ENCODE measurements at regions not wholly inside any gene's neighbourhood (a gene's known extent, or its start where the extent isn't known, plus 50 kb on each side); places are given as distances from the start of the nearest gene placed in this dataset.

GRCh38 chr10:53476650-53477312 is 704.2 kb upstream of the MBL2 start:
- no peak overlapping the region for H3K4me3 ChIP-seq (ENCODE audit: low read depth, low read length)
- TF ChIP-seq CTCF (IDR thresholded peaks at IDR 0.05; ENCODE audit: insufficient read depth, low read depth, low read length): no peak
- DNase-seq (ENCODE audit: low read depth): no peak

GRCh38 chr10:53469383-53469782 is 696.8 kb upstream of the MBL2 start:
- no peak for TF ChIP-seq CTCF (IDR thresholded peaks at IDR 0.05; ENCODE audit: insufficient read depth, low read depth, low read length)
- H3K4me3 ChIP-seq (ENCODE audit: low read depth, low read length): no peak overlapping the region
- no peak for DNase-seq (ENCODE audit: low read depth)

GRCh38 chr10:53463539-53463938 is 691.0 kb upstream of the MBL2 start:
- no peak overlapping the region for H3K4me3 ChIP-seq (ENCODE audit: low read depth, low read length)
- TF ChIP-seq CTCF (IDR thresholded peaks at IDR 0.05; ENCODE audit: insufficient read depth, low read depth, low read length): no peak

GRCh38 chr10:53458007-53458406 is 685.4 kb upstream of the MBL2 start:
- DNase-seq (ENCODE audit: low read depth): no peak
- H3K4me3 ChIP-seq (ENCODE audit: low read depth, low read length): no peak overlapping the region
- TF ChIP-seq CTCF (IDR thresholded peaks at IDR 0.05; ENCODE audit: insufficient read depth, low read depth, low read length): no peak

More at GRCh38 chr10:53463539-53463938, 691.0 kb upstream of the MBL2 start:
- DNase-seq (ENCODE audit: low read depth): no peak

- DNase-seq (ENCODE audit: low read depth): no peak
- no peak for TF ChIP-seq CTCF (IDR thresholded peaks at IDR 0.05; ENCODE audit: insufficient read depth, low read depth, low read length)
Measured at GRCh38 chr10:53453196-53453595, 680.6 kb upstream of the MBL2 start.

GRCh38 chr10:53447576-53447975 is 675.0 kb upstream of the MBL2 start:
- H3K4me3 ChIP-seq (ENCODE audit: low read depth, low read length): no peak overlapping the region
- TF ChIP-seq CTCF (IDR thresholded peaks at IDR 0.05; ENCODE audit: insufficient read depth, low read depth, low read length): no peak

More at GRCh38 chr10:53453196-53453595, 680.6 kb upstream of the MBL2 start:
- H3K4me3 ChIP-seq (ENCODE audit: low read depth, low read length): no peak overlapping the region

GRCh38 chr10:53441843-53442242 is 669.3 kb upstream of the MBL2 start:
- H3K4me3 ChIP-seq (ENCODE audit: low read depth, low read length): no peak overlapping the region
- no peak for TF ChIP-seq CTCF (IDR thresholded peaks at IDR 0.05; ENCODE audit: insufficient read depth, low read depth, low read length)
- no peak for DNase-seq (ENCODE audit: low read depth)

More at GRCh38 chr10:53447576-53447975, 675.0 kb upstream of the MBL2 start:
- no peak for DNase-seq (ENCODE audit: low read depth)
